SU-DHL-6 (cell line): ENCODE measurements at regions not wholly inside any gene's neighbourhood (a gene's known extent, or its start where the extent isn't known, plus 50 kb on each side); places are given as distances from the start of the nearest gene placed in this dataset.

Experiments used
- CTCF ChIP-seq: fragments of 200-600 bp; sonication (generic); IDR thresholded peaks from one replicate; pipeline ENCODE4 v1.5.1; 2017; ENCODE audit warnings: antibody characterized with exemption, mild to moderate bottlenecking, low read length, moderate library complexity; ENCODE audit not compliant: insufficient read depth, poor library complexity, severe bottlenecking
- EZH2phosphoT487 ChIP-seq: fragments of 200-600 bp; sonication (generic), shearing (Covaris generic); conservative IDR thresholded peaks from 2 replicates; pipeline ENCODE4 v1.6.1; 2018; ENCODE audit warnings: mild to moderate bottlenecking, antibody characterized with exemption, low read length, moderate library complexity, mixed read lengths

GRCh38 chr2:126782648-126783047 lies 116.0 kb upstream of the TEX51 start:
- TF ChIP-seq CTCF = no peak
- no peak for TF ChIP-seq EZH2phosphoT487
